ENCODE measurements at regions not wholly inside any gene's neighbourhood (a gene's known extent, or its start where the extent isn't known, plus 50 kb on each side); places are given as distances from the start of the nearest gene placed in this dataset.

GRCh38 chr1:166261511-166261910 lies 94.7 kb upstream of the FAM78B start:
- TF ChIP-seq CTCF (conservative IDR thresholded peaks at IDR 0.05) (no peak), EZH2 (IDR thresholded peaks at IDR 0.05; ENCODE audit: low read depth) (no peak)
- BruUV-seq (replicated peaks) = no TSS peak
- Histone ChIP-seq H3K36me3 (ENCODE audit: low read depth) (no peaks in the 10 kb centered on the region), H3K4me2 (no peak overlapping the region), H3K27ac (no peak overlapping the region), H2AFZ (no peak overlapping the region), H4K20me1 (ENCODE audit: insufficient read depth) (no peaks in the 10 kb centered on the region), H3F3A (ENCODE audit: insufficient read depth, low read depth) (no peaks in the 10 kb centered on the region), H3K4me3 (no peak overlapping the region), H3K4me1 (replicated peaks; ENCODE audit: insufficient read depth) (no peaks in the 10 kb centered on the region), H3K27me3 (ENCODE audit: insufficient read depth, low read depth) (no peaks in the 10 kb centered on the region), H3K9me3 (ENCODE audit: insufficient read depth, low read depth) (no peaks in the 10 kb centered on the region), H3K79me2 (ENCODE audit: low read depth) (no peaks in the 10 kb centered on the region), H3K9me2 (ENCODE audit: insufficient read depth) (no peaks in the 10 kb centered on the region)
- intact Hi-C loops (cut with micrococcal nuclease; ENCODE audit: unreplicated experiment) = no loop called here
- ChIA-PET CTCF (no interaction called here), POLR2A (ENCODE audit: unreplicated experiment) (no interaction called here)
- no peak for DNase-seq

GRCh38 chr1:166270476-166271150 lies 103.8 kb upstream of the FAM78B start:
- Histone ChIP-seq H3K9me2 (ENCODE audit: insufficient read depth) (no peaks in the 10 kb centered on the region), H3K4me1 (replicated peaks; ENCODE audit: insufficient read depth) (no peaks in the 10 kb centered on the region), H3K27me3 (ENCODE audit: insufficient read depth, low read depth) (no peaks in the 10 kb centered on the region), H3K27ac (no peak overlapping the region), H3K79me2 (ENCODE audit: low read depth) (no peaks in the 10 kb centered on the region), H3K9me3 (ENCODE audit: insufficient read depth, low read depth) (no peaks in the 10 kb centered on the region), H3K4me2 (no peak overlapping the region), H2AFZ (no peak overlapping the region), H3F3A (ENCODE audit: insufficient read depth, low read depth) (no peaks in the 10 kb centered on the region), H3K36me3 (ENCODE audit: low read depth) (no peaks in the 10 kb centered on the region), H4K20me1 (ENCODE audit: insufficient read depth) (no peaks in the 10 kb centered on the region), H3K4me3 (no peak overlapping the region)
- POLR2A ChIA-PET (ENCODE audit: unreplicated experiment) = no interaction called here
- intact Hi-C loops (cut with micrococcal nuclease; ENCODE audit: unreplicated experiment) = no loop called here
- TF ChIP-seq CTCF (conservative IDR thresholded peaks at IDR 0.05) (no peak), EZH2 (IDR thresholded peaks at IDR 0.05; ENCODE audit: low read depth) (no peak)
- no peak for DNase-seq
- CTCF ChIA-PET = no interaction called here
- no TSS peak for BruUV-seq (replicated peaks)

- H3K27ac ChIP-seq = no peak overlapping the region
- no peaks in the 10 kb centered on the region for H3K9me2 ChIP-seq (ENCODE audit: insufficient read depth)
- ChIA-PET POLR2A (ENCODE audit: unreplicated experiment) (no interaction called here), CTCF (no interaction called here)
- H4K20me1 ChIP-seq (ENCODE audit: insufficient read depth) = no peaks in the 10 kb centered on the region
- no peak for TF ChIP-seq CTCF (conservative IDR thresholded peaks at IDR 0.05)
- TF ChIP-seq EZH2 (IDR thresholded peaks at IDR 0.05; ENCODE audit: low read depth) = no peak
- no peak overlapping the region for H2AFZ ChIP-seq
- H3K9me3 ChIP-seq (ENCODE audit: insufficient read depth, low read depth) = no peaks in the 10 kb centered on the region
- intact Hi-C loops (cut with micrococcal nuclease; ENCODE audit: unreplicated experiment) = no loop called here
- H3K27me3 ChIP-seq (ENCODE audit: insufficient read depth, low read depth) = no peaks in the 10 kb centered on the region
- H3F3A ChIP-seq (ENCODE audit: insufficient read depth, low read depth) = no peaks in the 10 kb centered on the region
- DNase-seq = no peak
- no TSS peak for BruUV-seq (replicated peaks)
- H3K79me2 ChIP-seq (ENCODE audit: low read depth) = no peaks in the 10 kb centered on the region
- H3K4me3 ChIP-seq = no peak overlapping the region
- no peaks in the 10 kb centered on the region for H3K36me3 ChIP-seq (ENCODE audit: low read depth)
- no peak overlapping the region for H3K4me2 ChIP-seq
- H3K4me1 ChIP-seq (replicated peaks; ENCODE audit: insufficient read depth) = no peaks in the 10 kb centered on the region
Measured at GRCh38 chr1:166271151-166271538, 104.3 kb upstream of the FAM78B start.
